ENCODE measurements at regions not wholly inside any gene's neighbourhood (a gene's known extent, or its start where the extent isn't known, plus 50 kb on each side); places are given as distances from the start of the nearest gene placed in this dataset.
"Not testable (repeated sequence)": the region's sequence is repeated elsewhere in the genome, so short reads cannot be mapped to it uniquely, and the experiment has no call there.

DNA sequence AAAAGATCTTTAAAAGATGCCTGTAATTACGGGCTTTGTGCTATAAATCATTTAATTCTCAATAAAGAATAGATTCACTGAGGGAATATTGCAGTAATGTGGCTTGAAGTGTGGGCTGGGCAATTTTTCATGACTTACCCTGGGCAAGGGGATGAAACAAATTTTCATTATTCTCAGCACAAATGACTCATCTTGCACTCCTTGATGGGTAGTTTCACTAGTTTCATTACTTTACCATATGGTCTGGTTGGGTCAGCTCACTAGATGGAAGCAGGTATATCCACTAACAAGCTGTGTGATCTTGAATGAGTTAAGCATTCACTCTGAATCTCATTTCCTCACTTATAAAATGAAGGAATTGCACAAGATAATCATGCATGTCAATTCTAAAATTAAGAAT, 234.3 kb downstream of the ABCC12 start:
- in situ Hi-C loops (cut with HindIII; ENCODE audit: low sequenced_read_pairs), result no loop called here

- in situ Hi-C loops (cut with HindIII; ENCODE audit: low sequenced_read_pairs), result no loop called here
Observed at GRCh38 chr16:47920709-47921108, 235.1 kb downstream of the ABCC12 start.

- in situ Hi-C loops (cut with HindIII; ENCODE audit: low sequenced_read_pairs), result no loop called here
Observed at GRCh38 chr16:47917118-47917517, 238.7 kb downstream of the ABCC12 start.

- in situ Hi-C loops (cut with HindIII; ENCODE audit: low sequenced_read_pairs), result no loop called here
Observed at GRCh38 chr16:47916266-47916665, 239.5 kb downstream of the ABCC12 start.

- in situ Hi-C loops (cut with HindIII; ENCODE audit: low sequenced_read_pairs), result no loop called here
Observed at GRCh38 chr16:47907109-47907508, 248.7 kb downstream of the ABCC12 start.

DNA sequence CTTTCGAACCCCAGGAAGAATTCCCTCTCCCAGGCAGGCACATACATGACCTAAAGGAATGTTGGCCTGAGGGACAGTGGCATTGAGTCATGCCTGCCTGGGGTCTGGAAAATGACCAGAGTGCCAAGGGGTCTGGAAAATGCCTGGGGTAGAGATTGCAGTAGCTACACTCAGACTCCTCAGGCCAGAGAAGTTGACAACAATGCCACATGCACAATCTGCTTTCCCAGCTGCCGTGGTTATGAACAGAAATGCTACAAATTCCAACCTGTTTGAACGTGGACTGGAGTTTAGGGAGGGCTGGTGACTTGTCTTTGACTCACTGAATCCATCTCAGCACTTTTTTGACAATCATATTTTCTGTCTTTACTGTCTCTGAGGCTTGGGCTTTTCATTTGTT, 250.0 kb downstream of the ABCC12 start:
- in situ Hi-C loops (cut with HindIII; ENCODE audit: low sequenced_read_pairs), result no loop called here

DNA sequence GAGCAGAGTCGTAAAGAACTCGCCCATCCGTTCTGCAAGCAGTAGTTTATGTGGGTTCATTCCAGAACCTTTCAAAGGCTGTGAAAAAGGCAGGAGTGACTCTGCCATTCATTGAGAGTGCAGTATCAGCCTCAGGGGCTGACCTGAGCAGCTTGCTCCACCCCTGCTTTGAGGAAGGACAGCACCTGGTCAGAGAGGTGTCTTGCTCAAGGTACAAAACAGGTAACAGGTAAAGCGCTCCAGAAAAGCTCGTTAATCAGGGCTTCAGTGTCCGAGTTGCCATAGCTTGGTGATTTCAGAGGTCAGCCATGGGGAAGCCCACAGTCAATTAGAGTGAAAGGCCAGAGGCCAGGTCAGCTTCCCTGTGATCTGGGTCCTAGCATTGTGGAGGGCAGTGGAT, 251.1 kb downstream of the ABCC12 start:
- in situ Hi-C loops (cut with HindIII; ENCODE audit: low sequenced_read_pairs), result no loop called here

- in situ Hi-C loops (cut with HindIII; ENCODE audit: low sequenced_read_pairs), result no loop called here
Observed at GRCh38 chr16:47903470-47903869, 252.3 kb downstream of the ABCC12 start.

DNA sequence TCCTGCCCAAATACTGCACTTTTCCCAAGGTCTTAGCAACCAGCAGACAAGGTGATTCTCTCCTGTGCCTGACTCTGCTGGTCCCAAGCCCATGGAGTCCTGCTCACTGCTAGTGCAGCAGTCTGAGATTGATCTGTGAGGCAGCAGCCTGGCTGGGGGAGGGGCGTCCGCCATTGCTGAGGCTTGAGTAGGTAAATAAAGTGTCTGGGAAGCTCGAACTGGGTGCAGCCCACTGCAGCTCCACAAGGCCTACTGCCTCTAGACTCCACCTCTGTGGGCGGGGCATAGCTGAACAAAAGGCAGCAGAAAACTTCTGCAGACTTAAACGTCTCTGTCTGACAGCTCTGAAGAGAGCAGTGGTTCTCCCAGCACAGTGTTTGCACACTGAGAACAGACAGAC, 258.7 kb downstream of the ABCC12 start:
- in situ Hi-C loops (cut with HindIII; ENCODE audit: low sequenced_read_pairs), result not testable (repeated sequence)

DNA sequence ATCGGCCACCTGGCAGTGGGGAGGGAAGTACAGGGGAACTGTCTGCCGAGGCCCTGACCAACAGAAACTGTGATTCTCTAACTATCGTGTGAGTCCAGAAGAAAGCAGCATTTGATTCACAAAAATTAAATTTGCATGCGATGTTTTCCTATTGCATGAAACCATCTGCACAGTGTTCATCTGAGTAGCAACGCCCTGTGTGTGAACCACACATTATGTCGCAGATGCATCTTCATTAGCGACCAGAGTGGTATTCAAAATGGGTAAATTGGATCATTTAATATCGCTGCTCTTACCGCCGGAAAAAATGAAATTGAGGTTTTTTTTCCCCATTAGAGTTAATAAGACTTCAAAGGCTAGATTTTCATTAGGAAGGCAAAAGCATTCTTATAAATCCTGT, 260.6 kb downstream of the ABCC12 start:
- in situ Hi-C loops (cut with HindIII; ENCODE audit: low sequenced_read_pairs), result no loop called here

GRCh38 chr16:47892999-47893398, 262.8 kb downstream of the ABCC12 start:
- in situ Hi-C loops (cut with HindIII; ENCODE audit: low sequenced_read_pairs), result no loop called here

GRCh38 chr16:47888734-47889133, 267.1 kb downstream of the ABCC12 start:
- in situ Hi-C loops (cut with HindIII; ENCODE audit: low sequenced_read_pairs), result no loop called here

DNA sequence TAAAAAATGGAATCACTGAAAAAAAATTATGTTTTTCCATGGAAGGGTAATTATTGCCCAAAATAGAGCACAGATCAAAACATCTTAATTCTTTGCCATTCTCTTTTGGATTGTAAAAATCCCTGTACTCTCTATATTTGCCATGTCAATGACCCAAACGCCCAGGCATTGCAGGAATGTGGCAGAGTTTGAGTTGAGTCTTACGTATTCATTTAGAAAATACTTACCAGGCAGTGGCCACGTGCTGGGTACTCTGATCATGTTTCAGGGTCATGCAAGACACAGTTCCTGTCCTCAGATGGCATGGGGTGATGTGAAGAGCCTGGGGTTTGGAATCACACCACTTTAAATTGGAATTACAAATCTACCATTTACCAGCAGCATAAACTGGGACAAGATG, 267.7 kb downstream of the ABCC12 start:
- in situ Hi-C loops (cut with HindIII; ENCODE audit: low sequenced_read_pairs), result no loop called here

- in situ Hi-C loops (cut with HindIII; ENCODE audit: low sequenced_read_pairs), result no loop called here
Observed at GRCh38 chr16:47887496-47887895, 268.3 kb downstream of the ABCC12 start.

DNA sequence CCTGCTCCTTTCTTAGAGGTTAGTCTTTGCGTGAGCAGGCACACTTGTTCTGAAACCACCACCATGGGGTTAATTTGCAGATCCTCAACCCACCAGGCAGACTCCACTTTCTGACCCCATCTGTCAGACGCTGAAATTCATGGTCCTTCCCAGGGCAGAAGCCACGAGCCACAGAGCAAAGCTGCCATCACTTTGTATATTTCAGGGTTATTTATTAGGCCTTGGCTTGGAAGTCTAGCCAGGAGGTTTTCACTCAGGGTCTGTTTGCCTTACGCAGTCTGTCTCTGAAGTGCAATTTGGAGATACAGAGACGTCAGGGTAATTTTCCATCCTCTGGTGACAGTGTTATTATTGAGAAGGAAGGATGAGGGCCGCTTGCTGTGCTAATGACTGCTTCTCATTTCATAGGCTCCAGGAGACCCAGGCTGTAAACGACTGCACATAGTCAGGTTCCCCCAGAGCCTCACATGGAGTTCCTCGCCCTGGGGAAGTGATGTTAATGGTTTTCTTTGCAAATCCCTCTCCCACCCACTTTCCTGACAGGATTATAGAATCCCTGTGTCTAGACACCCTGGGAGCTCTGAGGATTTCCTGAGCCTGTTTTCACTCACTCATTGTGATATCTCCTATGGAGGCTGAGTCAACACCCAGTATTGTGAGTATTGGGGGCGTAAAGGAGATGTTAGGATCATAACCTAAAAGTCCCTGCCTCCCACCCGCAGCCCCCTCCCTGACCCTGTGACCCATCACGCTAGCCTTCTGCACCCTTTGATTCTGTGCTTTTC, 269.0 kb downstream of the ABCC12 start:
- in situ Hi-C loops (cut with HindIII; ENCODE audit: low sequenced_read_pairs), result no loop called here

DNA sequence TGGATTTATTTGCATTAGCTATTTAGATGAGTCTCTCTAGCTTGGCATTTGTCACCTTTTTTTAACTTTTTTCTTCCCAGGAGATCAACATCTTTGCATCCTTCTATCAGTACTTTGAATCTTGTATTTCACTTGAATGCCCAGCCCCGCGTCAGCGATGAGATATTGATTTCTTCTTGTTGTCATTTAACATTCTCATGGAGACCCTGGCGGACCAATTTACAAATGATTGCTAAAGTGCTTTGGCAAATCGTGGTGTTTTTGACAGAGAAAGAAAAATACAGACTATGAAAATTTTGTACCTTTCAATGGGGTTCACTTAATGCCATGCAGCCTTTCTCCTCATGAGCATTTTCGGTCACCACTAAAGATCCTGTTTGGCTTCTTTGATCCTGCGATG, 269.7 kb downstream of the ABCC12 start:
- in situ Hi-C loops (cut with HindIII; ENCODE audit: low sequenced_read_pairs), result no loop called here

- in situ Hi-C loops (cut with HindIII; ENCODE audit: low sequenced_read_pairs), result no loop called here
Observed at GRCh38 chr16:47885489-47885888, 270.3 kb downstream of the ABCC12 start.

DNA sequence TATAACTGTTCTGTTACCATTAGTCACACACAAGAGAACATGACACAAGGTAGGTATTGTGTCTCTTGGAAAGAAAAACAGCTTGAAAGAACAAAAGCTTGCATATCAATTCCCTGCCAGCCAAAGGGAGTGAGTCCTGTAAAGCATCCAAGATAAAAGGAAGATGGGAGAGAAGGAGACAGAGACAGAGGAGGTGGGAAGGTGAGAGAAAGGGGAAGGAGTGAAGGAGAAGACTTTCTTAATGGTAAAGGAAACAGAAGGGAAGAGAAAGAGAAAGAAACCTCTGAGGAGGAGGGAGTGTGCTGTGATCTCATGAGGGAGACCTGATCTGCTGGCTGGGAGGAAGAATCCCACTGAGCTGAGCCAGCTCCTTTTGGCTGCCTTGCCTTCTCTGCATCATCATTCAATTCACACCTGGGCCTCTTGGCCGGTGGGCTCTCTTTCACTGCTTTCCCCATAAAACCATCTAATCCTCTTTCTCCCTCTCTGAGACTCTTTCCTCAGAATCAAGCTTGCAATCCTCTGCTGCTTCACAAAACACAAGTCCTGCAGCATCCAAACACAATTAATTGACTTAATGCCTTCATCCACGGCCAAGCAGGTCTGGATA, 271.6 kb downstream of the ABCC12 start:
- in situ Hi-C loops (cut with HindIII; ENCODE audit: low sequenced_read_pairs), result no loop called here

GRCh38 chr16:47881574-47881973, 274.2 kb downstream of the ABCC12 start:
- in situ Hi-C loops (cut with HindIII; ENCODE audit: low sequenced_read_pairs), result no loop called here

GRCh38 chr16:47880653-47881052, 275.1 kb downstream of the ABCC12 start:
- in situ Hi-C loops (cut with HindIII; ENCODE audit: low sequenced_read_pairs), result no loop called here

GRCh38 chr16:47877166-47877565, 278.6 kb downstream of the ABCC12 start:
- in situ Hi-C loops (cut with HindIII; ENCODE audit: low sequenced_read_pairs), result no loop called here

GRCh38 chr16:47876511-47876910, 279.3 kb downstream of the ABCC12 start:
- in situ Hi-C loops (cut with HindIII; ENCODE audit: low sequenced_read_pairs), result no loop called here

GRCh38 chr16:47873434-47873833, 282.4 kb downstream of the ABCC12 start:
- in situ Hi-C loops (cut with HindIII; ENCODE audit: low sequenced_read_pairs), result loop anchor here (25.0 kb wide), 1 partner anchor 711 kb away; no protein-coding TSS in a partner anchor

All from DLD1 (cell line).